Right atrium auricular region (tissue), 2 donors: ENCODE measurements at regions not wholly inside any gene's neighbourhood (a gene's known extent, or its start where the extent isn't known, plus 50 kb on each side); places are given as distances from the start of the nearest gene placed in this dataset.

Experiments
- DNase-seq: peaks from one replicate; pipeline ENCODE4 v3.0.0-alpha.2; 2019; ENCODE audit warnings: low spot score
- H3K27ac ChIP-seq, 2 donors: fragments of 200-600 bp; sonication (generic); 1 replicate in 1 of 2; 2 replicates in 1 of 2; pipeline ENCODE4 v1.5.1; 2016 to 2019
- H3K27me3 ChIP-seq, 2 donors: fragments of 200-600 bp; sonication (generic); one replicate each; pipeline versions ENCODE4 v1.5.1 to v1.6.0; 2017 to 2019
- H3K36me3 ChIP-seq: fragments of 200-600 bp; sonication (generic); one replicate; pipeline ENCODE4 v1.5.1; 2016
- H3K4me1 ChIP-seq, 2 donors: fragments of 200-600 bp; sonication (generic); one replicate each; pipeline versions ENCODE4 v1.5.1 to v1.6.0; 2017 to 2019
- H3K4me3 ChIP-seq, 2 donors: fragments of 200-600 bp; sonication (generic); 1 replicate in 1 of 2; 2 replicates in 1 of 2; pipeline ENCODE4 v1.5.1; 2017 to 2019; ENCODE audit warnings: mild to moderate bottlenecking in 1 of 2, moderate library complexity in 1 of 2
- H3K9me3 ChIP-seq, 2 donors: fragments of 200-600 bp; sonication (generic); one replicate each; pipeline ENCODE4 v1.5.1; 2019
- TF ChIP-seq, protein P1 (sequence below), 2 donors: fragments of 200-600 bp; sonication (generic); IDR thresholded peaks; one replicate each; pipeline ENCODE4 v1.5.1; 2019; ENCODE audit warnings: antibody characterized with exemption in 2 of 2

DNA sequence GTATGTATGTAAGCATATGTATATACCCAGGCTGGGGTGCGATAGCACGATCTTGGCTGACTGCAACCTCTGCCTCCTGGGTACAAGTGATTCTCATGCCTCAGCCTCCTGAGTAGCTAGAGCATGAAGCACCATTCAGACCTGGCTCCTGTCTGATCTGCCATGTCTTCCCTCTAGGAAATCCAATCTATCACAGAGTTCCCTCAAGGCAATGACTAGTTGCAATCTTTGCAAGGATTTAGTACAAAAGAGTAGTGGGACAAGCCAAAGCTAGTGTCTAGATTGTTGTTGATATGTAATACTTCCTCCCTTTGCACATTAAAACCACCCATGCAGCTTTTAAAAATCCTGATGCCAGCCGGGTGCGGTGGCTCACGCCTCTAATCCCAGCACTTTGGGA is 60.5 kb upstream of the PRKAR2B start:
- TF ChIP-seq, protein P1, sequence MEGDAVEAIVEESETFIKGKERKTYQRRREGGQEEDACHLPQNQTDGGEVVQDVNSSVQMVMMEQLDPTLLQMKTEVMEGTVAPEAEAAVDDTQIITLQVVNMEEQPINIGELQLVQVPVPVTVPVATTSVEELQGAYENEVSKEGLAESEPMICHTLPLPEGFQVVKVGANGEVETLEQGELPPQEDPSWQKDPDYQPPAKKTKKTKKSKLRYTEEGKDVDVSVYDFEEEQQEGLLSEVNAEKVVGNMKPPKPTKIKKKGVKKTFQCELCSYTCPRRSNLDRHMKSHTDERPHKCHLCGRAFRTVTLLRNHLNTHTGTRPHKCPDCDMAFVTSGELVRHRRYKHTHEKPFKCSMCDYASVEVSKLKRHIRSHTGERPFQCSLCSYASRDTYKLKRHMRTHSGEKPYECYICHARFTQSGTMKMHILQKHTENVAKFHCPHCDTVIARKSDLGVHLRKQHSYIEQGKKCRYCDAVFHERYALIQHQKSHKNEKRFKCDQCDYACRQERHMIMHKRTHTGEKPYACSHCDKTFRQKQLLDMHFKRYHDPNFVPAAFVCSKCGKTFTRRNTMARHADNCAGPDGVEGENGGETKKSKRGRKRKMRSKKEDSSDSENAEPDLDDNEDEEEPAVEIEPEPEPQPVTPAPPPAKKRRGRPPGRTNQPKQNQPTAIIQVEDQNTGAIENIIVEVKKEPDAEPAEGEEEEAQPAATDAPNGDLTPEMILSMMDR (IDR thresholded peaks at IDR 0.05), result no peak
- H3K36me3 ChIP-seq, result no peaks in the 10 kb centered on the region
- DNase-seq, result no peak

DNA sequence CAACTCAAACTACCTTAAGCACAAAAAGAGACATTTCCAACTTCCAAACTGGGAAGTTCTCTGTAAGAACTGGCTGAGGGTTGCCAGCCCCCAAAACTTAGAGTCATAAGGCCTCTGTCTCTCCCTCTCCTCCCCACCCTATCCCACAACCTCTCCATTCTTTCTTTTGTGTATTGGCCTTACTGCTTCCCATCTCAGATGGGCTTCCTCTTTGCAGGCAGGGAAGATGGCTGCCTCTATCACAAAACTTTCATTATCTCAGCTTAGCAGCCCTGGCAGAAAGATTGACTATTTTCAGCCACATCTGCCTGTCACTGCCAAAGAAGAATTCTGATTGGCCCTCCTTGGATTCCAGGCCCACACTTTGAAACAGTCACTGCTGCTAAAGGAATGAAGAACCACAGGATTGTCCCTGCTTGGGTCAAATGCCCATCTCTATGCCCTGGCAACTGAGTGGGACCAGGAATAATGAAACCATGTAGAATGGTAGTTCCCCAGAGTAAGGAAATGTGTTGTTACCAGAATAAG is 58.0 kb upstream of the PRKAR2B start:
- H3K27ac ChIP-seq, result no peak overlapping the region
- H3K4me1 ChIP-seq, result no peaks in the 10 kb centered on the region
- TF ChIP-seq, protein P1 (IDR thresholded peaks at IDR 0.05), result no peak
- H3K27me3 ChIP-seq, result no peaks in the 10 kb centered on the region
- H3K4me3 ChIP-seq, result no peak overlapping the region
- DNase-seq, result no peak
- H3K36me3 ChIP-seq, result no peaks in the 10 kb centered on the region
- H3K9me3 ChIP-seq, result no peaks in the 10 kb centered on the region

More for the DNA sequence above, 60.5 kb upstream of the PRKAR2B start:
- no peak overlapping the region for H3K4me3 ChIP-seq
- H3K27ac ChIP-seq, result no peak overlapping the region
- peaks cover 0 to under 1% of the 10 kb centered on the region in 2 donors for H3K4me1 ChIP-seq
- H3K9me3 ChIP-seq, result no peaks in the 10 kb centered on the region
- H3K27me3 ChIP-seq, result no peaks in the 10 kb centered on the region

DNA sequence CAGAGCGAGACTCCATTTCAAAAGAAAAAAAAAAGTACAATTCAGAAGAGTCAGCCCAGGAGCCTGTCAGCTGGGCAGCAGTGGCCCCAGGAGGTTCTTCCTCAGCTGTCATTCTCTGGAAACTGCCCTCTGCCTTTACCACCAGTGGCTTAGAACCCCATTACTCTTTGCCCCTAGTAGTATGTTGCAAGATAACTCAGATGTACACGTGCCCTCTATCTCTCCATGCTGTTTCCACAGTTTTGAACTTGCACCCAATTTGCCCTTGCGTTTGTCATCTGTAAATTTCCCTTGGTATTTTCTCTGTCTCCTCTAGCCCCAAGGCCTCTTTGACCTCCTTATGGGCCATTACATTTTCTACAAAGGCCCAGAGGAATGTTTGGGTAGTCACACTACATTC is 56.7 kb upstream of the PRKAR2B start:
- TF ChIP-seq, protein P1 (IDR thresholded peaks at IDR 0.05), result no peak
- DNase-seq, result no peak
- Histone ChIP-seq H3K27ac (no peak overlapping the region), H3K9me3 (no peaks in the 10 kb centered on the region), H3K36me3 (no peaks in the 10 kb centered on the region), H3K27me3 (no peaks in the 10 kb centered on the region), H3K4me1 (no peaks in the 10 kb centered on the region), H3K4me3 (no peak overlapping the region)

DNA sequence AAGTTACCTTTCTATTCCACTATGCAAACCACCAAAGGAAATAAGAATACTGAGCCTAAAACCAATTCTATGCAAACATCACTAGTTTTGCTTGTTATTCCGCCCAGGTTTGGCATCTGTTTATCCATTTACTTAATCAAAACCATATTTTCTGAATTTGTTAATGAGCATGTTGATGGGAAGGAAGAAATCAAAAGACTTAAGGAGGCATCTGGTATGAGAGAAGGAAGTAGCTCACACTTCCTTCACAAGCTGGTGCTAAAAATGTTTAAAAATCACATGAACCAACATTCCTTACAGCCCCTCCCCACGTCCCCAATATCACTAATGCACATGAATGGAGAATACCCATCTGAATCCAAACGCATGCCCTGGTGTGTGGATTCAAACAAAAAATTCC is 52.0 kb upstream of the PRKAR2B start:
- Histone ChIP-seq H3K27me3 (no peaks in the 10 kb centered on the region), H3K36me3 (no peaks in the 10 kb centered on the region), H3K4me1 (no peaks in the 10 kb centered on the region), H3K27ac (no peak overlapping the region), H3K9me3 (no peaks in the 10 kb centered on the region), H3K4me3 (no peak overlapping the region)
- TF ChIP-seq, protein P1 (IDR thresholded peaks at IDR 0.05), result no peak
- DNase-seq, result no peak
